ENCODE measurements at regions not wholly inside any gene's neighbourhood (a gene's known extent, or its start where the extent isn't known, plus 50 kb on each side); places are given as distances from the start of the nearest gene placed in this dataset.

GRCh38 chr15:66642514-66642913 is 59.5 kb upstream of the SMAD6 start:
- DNase-seq (ENCODE audit: low spot score) (no peak), ATAC-seq (no peak)
- POLR2A ChIA-PET = no interaction called here
- no peak for TF ChIP-seq NFE2L1 (CRISPR knock-in tag; IDR thresholded peaks at IDR 0.05)
- no peak for TF ChIP-seq RELA (CRISPR knock-in tag; IDR thresholded peaks at IDR 0.05; ENCODE audit: borderline replicate concordance)
- TF ChIP-seq ZNF425 (CRISPR knock-in tag; conservative IDR thresholded peaks at IDR 0.05) = no peak
- no peak for TF ChIP-seq SOX15 (CRISPR knock-in tag; IDR thresholded peaks at IDR 0.05)
- TF ChIP-seq NFATC4 (CRISPR knock-in tag; IDR thresholded peaks at IDR 0.05) = no peak
- TF ChIP-seq CTCF (IDR thresholded peaks at IDR 0.05) = no peak
- TF ChIP-seq CDX4 (CRISPR knock-in tag; IDR thresholded peaks at IDR 0.05; ENCODE audit: borderline replicate concordance) = no peak
- no peak for TF ChIP-seq MLX (CRISPR knock-in tag; IDR thresholded peaks at IDR 0.05)
- no peak for TF ChIP-seq KAT7 (CRISPR knock-in tag; IDR thresholded peaks at IDR 0.05; ENCODE audit: borderline replicate concordance)
- TF ChIP-seq ZNF219 (CRISPR knock-in tag; IDR thresholded peaks at IDR 0.05; ENCODE audit: borderline replicate concordance) = no peak
- TF ChIP-seq ESRRA (CRISPR knock-in tag; IDR thresholded peaks at IDR 0.05; ENCODE audit: borderline replicate concordance) = no peak
- no peak for TF ChIP-seq ZBTB43 (CRISPR knock-in tag; IDR thresholded peaks at IDR 0.05)
- no peak for TF ChIP-seq PRRX2 (CRISPR knock-in tag; IDR thresholded peaks at IDR 0.05)
- H3K4me1 Mint-ChIP-seq = no peaks in the 10 kb centered on the region; the same call in none of the 2 replicates
- no peaks in the 10 kb centered on the region for H3K9me3 Mint-ChIP-seq
- H3K4me3 Mint-ChIP-seq = no peak overlapping the region
- CTCF ChIA-PET = no interaction called here
- H3K27ac Mint-ChIP-seq = no peak overlapping the region
- no peaks in the 10 kb centered on the region for H3K27me3 Mint-ChIP-seq (ENCODE audit: low read depth)
- H3K36me3 Mint-ChIP-seq = no peaks in the 10 kb centered on the region

- no peak overlapping the region for H3K27ac Mint-ChIP-seq
- DNase-seq (ENCODE audit: low spot score) = no peak
- ATAC-seq = no peak
- H3K4me1 Mint-ChIP-seq = no peaks in the 10 kb centered on the region; the same call in none of the 2 replicates
- CTCF ChIA-PET = no interaction called here
- POLR2A ChIA-PET = no interaction called here
- no peak overlapping the region for H3K4me3 Mint-ChIP-seq
- no peaks in the 10 kb centered on the region for H3K27me3 Mint-ChIP-seq (ENCODE audit: low read depth)
- H3K36me3 Mint-ChIP-seq = no peaks in the 10 kb centered on the region
- H3K9me3 Mint-ChIP-seq = no peaks in the 10 kb centered on the region
- TF ChIP-seq FOXJ3 (CRISPR knock-in tag; IDR thresholded peaks at IDR 0.05; ENCODE audit: borderline replicate concordance) (no peak), ZNF121 (CRISPR knock-in tag; IDR thresholded peaks at IDR 0.05) (no peak), ZNF416 (CRISPR knock-in tag; IDR thresholded peaks at IDR 0.05) (no peak), JUN (CRISPR knock-in tag; IDR thresholded peaks at IDR 0.05) (no peak), ZSCAN18 (CRISPR knock-in tag; IDR thresholded peaks at IDR 0.05) (no peak), ZNF281 (CRISPR knock-in tag; IDR thresholded peaks at IDR 0.05) (no peak), ZNF423 (CRISPR knock-in tag; IDR thresholded peaks at IDR 0.05) (no peak), NR1H2 (CRISPR knock-in tag; IDR thresholded peaks at IDR 0.05) (no peak), MAX (CRISPR knock-in tag; IDR thresholded peaks at IDR 0.05) (no peak), ZNF512 (CRISPR knock-in tag; IDR thresholded peaks at IDR 0.05; ENCODE audit: borderline replicate concordance) (no peak)
These were observed 59.0 kb upstream of the SMAD6 start for GRCh38 chr15:66643033-66643432.

Data from WTC11 (cell line).